Activated B cell treated with CpG ODN at 0.5 μM for 24 hours (primary cell): ENCODE measurements at regions not wholly inside any gene's neighbourhood (a gene's known extent, or its start where the extent isn't known, plus 50 kb on each side); places are given as distances from the start of the nearest gene placed in this dataset.

ENCODE experiments used
- ATAC-seq: fragments of 200-7000 bp; cut with Tn5 transposase; one replicate; pipeline ENCODE4 v1.10.0; 2021; ENCODE audit warnings: low read depth, mild to moderate bottlenecking, moderate library complexity
- CTCF ChIA-PET: fragments of 350-600 bp; sonication (Branson Sonifier 250); formaldehyde crosslinking; loops from one replicate; lab custom pipeline; 2021; ENCODE audit warnings: antibody characterized with exemption; lab: Charles Lee
- POLR2A ChIA-PET: fragments of 350-600 bp; sonication (Branson Sonifier 250); formaldehyde crosslinking; loops from one replicate; lab custom pipeline; 2021; ENCODE audit warnings: antibody characterized with exemption; lab: Charles Lee
- DNase-seq: peaks from one replicate; pipeline ENCODE4 v3.0.0; 2022
- H3K27ac Mint-ChIP-seq: one replicate; pipeline ENCODE4 v1.8.0; 2020; ENCODE audit warnings: mixed read lengths
- H3K27me3 Mint-ChIP-seq: one replicate; pipeline ENCODE4 v1.8.0; 2021; ENCODE audit warnings: mixed read lengths
- H3K36me3 Mint-ChIP-seq: one replicate; pipeline ENCODE4 v1.8.0; 2021; ENCODE audit warnings: low read depth, mixed read lengths
- H3K4me1 Mint-ChIP-seq: one replicate; pipeline ENCODE4 v1.8.0; 2021; ENCODE audit warnings: mixed read lengths
- H3K4me3 Mint-ChIP-seq: one replicate; pipeline ENCODE4 v1.8.0; 2020; ENCODE audit warnings: mild to moderate bottlenecking, mixed read lengths
- H3K9me3 Mint-ChIP-seq: one replicate; pipeline ENCODE4 v1.8.0; 2020; ENCODE audit warnings: mixed read lengths
- intact Hi-C: fragments of 100-400 bp; cut with micrococcal nuclease; formaldehyde crosslinking; loops from one replicate; pipeline ENCODE4 v1.15.1; 2024
- TF ChIP-seq, protein P1 (sequence below): fragments of 200-600 bp; IDR thresholded peaks from one replicate; pipeline ENCODE4 v1.8.0; 2022; ENCODE audit warnings: antibody characterized with exemption, mild to moderate bottlenecking

DNA sequence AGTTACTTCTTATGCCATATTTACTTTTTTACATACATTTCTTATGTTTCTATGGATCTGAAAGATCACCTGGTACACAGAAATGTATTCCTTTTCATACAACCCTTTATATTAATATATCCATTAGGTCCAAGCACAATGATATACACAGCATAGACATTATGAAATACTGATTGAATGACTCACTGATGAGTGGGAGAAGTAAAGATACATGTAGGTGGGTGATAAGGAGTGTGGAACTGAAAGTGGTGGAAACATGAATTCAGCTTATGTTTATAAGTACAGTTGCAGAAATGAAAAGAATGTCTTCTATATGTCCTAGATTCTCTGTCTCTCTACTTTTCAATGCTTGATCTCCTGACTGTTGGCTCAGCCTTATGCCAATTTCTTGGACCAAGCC, 87.9 kb downstream of the YIPF7 start:
- no peaks in the 10 kb centered on the region for H3K4me1 Mint-ChIP-seq
- CTCF ChIA-PET, result no interaction called here

DNA sequence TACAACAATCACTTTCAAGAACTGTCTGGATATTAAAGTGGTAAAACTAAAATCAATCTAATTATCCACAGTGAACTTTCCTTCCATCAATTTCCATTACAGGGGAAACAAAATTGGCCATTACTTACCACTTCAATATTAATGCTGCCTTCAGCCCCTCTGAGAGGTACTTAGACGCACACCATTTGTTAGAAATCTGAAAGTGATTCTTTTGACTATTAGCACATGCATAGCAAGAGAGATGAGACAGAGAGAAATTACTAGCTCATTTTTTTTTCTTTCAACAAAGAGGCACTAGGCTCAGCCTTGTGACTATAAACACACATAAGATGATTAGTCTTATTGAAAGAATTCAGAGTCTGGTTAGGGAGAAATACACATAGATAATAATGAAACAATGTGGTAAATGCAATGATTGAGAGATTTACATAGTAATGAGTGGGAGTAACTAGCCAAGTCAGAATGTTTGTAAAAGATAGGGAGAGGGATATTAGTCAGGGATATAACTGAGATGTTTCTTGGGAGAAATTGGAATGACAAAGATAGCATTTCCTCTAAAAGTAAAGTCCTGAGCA, 93.3 kb downstream of the YIPF7 start:
- no peak overlapping the region for H3K4me3 Mint-ChIP-seq
- no peaks in the 10 kb centered on the region for H3K4me1 Mint-ChIP-seq
- ATAC-seq (no peak), DNase-seq (no peak)
- TF ChIP-seq, protein P1, sequence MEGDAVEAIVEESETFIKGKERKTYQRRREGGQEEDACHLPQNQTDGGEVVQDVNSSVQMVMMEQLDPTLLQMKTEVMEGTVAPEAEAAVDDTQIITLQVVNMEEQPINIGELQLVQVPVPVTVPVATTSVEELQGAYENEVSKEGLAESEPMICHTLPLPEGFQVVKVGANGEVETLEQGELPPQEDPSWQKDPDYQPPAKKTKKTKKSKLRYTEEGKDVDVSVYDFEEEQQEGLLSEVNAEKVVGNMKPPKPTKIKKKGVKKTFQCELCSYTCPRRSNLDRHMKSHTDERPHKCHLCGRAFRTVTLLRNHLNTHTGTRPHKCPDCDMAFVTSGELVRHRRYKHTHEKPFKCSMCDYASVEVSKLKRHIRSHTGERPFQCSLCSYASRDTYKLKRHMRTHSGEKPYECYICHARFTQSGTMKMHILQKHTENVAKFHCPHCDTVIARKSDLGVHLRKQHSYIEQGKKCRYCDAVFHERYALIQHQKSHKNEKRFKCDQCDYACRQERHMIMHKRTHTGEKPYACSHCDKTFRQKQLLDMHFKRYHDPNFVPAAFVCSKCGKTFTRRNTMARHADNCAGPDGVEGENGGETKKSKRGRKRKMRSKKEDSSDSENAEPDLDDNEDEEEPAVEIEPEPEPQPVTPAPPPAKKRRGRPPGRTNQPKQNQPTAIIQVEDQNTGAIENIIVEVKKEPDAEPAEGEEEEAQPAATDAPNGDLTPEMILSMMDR, result no peak
- no peaks in the 10 kb centered on the region for H3K36me3 Mint-ChIP-seq
- H3K9me3 Mint-ChIP-seq, result no peaks in the 10 kb centered on the region
- H3K27ac Mint-ChIP-seq, result no peak overlapping the region
- H3K27me3 Mint-ChIP-seq, result no peaks in the 10 kb centered on the region
- ChIA-PET CTCF (no interaction called here), POLR2A (no interaction called here)
- intact Hi-C loops, result no loop called here

More for the DNA sequence above, 87.9 kb downstream of the YIPF7 start:
- no peaks in the 10 kb centered on the region for H3K36me3 Mint-ChIP-seq
- no peak for DNase-seq
- no peaks in the 10 kb centered on the region for H3K27me3 Mint-ChIP-seq
- H3K4me3 Mint-ChIP-seq, result no peak overlapping the region
- TF ChIP-seq, protein P1, result no peak
- POLR2A ChIA-PET, result no interaction called here
- no peak for ATAC-seq
- no peak overlapping the region for H3K27ac Mint-ChIP-seq
- no peaks in the 10 kb centered on the region for H3K9me3 Mint-ChIP-seq
- intact Hi-C loops, result no loop called here

DNA sequence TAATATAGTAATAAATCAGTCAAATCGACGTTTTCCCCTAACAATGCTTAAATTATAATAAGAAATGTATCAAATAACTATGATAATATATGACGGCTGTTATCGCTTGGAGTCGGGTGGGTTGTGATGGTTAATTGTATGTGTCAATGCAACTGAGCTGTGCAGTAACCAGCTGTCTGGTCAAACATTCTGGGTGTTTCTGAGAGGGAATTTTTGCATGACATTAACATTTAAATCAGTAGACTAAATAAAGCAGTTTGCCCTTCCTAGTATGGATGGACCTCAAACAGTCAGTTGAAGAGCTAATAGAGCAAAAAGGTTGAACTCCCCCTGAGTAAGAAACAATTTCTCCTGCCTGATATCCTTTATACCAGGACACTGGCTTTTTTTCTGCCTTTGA, 96.7 kb downstream of the YIPF7 start:
- no peak for DNase-seq
- POLR2A ChIA-PET, result no interaction called here
- TF ChIP-seq, protein P1, result no peak
- no peaks in the 10 kb centered on the region for H3K9me3 Mint-ChIP-seq
- H3K4me3 Mint-ChIP-seq, result no peak overlapping the region
- no peaks in the 10 kb centered on the region for H3K27me3 Mint-ChIP-seq
- H3K4me1 Mint-ChIP-seq, result no peaks in the 10 kb centered on the region
- H3K27ac Mint-ChIP-seq, result no peak overlapping the region
- CTCF ChIA-PET, result no interaction called here
- intact Hi-C loops, result loop anchor here (5.0 kb wide), 1 partner anchor 923 kb away; no protein-coding TSS in a partner anchor
- ATAC-seq, result no peak
- H3K36me3 Mint-ChIP-seq, result no peaks in the 10 kb centered on the region

DNA sequence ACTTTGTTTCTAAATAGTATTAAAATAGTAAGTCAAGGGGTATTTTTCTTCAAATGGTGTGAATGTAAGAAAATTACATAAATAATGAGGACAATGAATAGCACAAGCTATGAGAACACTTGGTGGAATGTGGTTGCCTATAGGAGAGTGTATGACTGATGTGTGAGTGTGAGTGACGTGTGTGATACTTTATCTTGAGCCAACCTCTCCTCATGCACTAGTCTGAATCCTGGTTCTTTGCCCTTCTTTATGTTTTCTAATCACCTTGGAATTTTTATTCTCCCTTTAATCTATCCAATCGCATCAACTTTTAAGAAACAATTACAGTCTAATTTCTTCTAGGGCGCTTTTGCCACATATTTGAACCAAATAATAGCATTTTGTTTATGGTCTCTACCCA, 98.2 kb downstream of the YIPF7 start:
- Mint-ChIP-seq H3K27ac (no peak overlapping the region), H3K4me1 (no peaks in the 10 kb centered on the region), H3K4me3 (no peak overlapping the region), H3K36me3 (no peaks in the 10 kb centered on the region), H3K27me3 (no peaks in the 10 kb centered on the region), H3K9me3 (no peaks in the 10 kb centered on the region)
- TF ChIP-seq, protein P1, result no peak
- no peak for ATAC-seq
- DNase-seq, result no peak
- POLR2A ChIA-PET, result no interaction called here
- intact Hi-C loops, result loop anchor here (5.0 kb wide), 1 partner anchor 924 kb away; no protein-coding TSS in a partner anchor
- CTCF ChIA-PET, result no interaction called here

DNA sequence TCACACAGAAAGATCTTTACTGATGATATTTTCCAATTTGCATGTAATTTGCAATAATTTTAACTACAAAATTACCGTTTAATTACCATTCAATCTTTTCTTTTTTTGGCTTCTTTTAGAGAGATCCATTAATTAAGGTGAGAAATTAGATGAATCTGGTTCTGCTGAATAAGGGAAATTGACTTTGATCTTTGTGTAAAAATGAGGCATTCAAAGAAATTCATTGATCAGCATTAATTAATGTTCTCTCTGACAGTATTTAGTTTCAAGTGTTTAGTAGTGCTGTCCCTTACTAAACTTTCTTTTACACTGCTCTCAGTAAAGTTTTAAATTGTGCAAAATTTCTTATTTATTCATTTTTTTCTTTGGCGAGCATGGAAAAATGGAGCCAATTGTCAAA, 97.2 kb upstream of the KCTD8 start:
- Mint-ChIP-seq H3K27me3 (no peaks in the 10 kb centered on the region), H3K27ac (no peak overlapping the region), H3K36me3 (no peaks in the 10 kb centered on the region), H3K4me1 (no peaks in the 10 kb centered on the region), H3K4me3 (no peak overlapping the region), H3K9me3 (no peaks in the 10 kb centered on the region)
- ChIA-PET CTCF (no interaction called here), POLR2A (no interaction called here)
- TF ChIP-seq, protein P1, result no peak
- DNase-seq (no peak), ATAC-seq (no peak)
- intact Hi-C loops, result no loop called here
